DMS153 treated with DMSO at 0.1 percent for 48 hours (cell line): ENCODE measurements at regions not wholly inside any gene's neighbourhood (a gene's known extent, or its start where the extent isn't known, plus 50 kb on each side); places are given as distances from the start of the nearest gene placed in this dataset.
A peak's percentile ranks its signal among the peaks of the same experiment; 100 is the strongest.

Source experiments
- DNase-seq: peaks from one replicate; lab custom pipeline; 2025; ENCODE audit not compliant: unreplicated experiment; lab: John Stamatoyannopoulos, UW

DNA sequence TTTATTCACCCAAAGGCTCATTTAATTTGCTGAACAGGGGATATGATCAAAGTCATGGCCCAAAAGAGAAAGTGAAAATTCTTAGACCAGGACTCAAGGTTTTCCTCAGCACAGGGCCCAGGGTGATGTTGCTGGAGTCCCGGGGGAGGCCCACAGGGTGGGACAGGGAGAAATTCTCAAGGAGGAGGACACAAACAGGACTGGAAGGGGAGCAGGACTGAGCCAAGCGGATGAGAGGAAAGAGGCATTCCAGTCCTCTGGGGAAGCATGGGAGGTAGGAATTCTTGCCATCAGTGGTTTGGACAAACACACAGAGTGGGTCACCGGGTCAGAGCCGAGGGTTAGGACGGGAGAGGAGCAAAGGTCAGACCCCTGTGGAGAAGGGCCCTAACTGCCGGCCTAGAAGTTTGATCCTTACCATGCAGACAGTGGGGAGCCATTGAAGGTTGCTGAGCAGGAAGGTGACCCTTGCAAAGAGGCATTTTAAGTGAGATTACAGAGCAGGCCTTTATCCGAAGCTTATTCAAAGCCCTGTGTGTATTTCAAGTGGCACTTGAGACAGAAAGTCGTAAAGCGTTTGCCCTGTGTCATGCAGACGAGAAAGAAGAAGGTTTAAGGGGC, 68.4 kb upstream of the PTGR2 start:
- DNase-seq, result no peak

DNA sequence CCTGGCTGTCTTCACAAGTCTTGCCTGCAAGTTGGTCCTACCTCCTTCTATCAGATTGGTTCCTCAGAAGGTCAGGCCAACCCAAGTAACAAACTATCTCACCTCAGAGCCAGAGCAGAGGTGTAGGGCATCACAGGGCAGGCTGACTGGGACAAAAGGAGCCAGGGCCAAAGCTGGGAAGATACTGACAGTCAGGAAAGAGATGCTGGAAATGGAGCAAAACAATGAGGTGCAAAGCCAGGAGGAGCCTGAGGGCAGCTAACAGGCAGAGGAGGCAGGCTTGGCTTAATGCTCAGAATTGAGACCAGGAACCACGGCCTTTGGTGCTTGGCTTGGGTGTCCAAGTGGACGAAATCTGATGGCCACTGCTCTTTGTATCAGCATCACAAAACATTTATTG, 68.4 kb upstream of the PNMA1 start:
- no peak for DNase-seq

DNA sequence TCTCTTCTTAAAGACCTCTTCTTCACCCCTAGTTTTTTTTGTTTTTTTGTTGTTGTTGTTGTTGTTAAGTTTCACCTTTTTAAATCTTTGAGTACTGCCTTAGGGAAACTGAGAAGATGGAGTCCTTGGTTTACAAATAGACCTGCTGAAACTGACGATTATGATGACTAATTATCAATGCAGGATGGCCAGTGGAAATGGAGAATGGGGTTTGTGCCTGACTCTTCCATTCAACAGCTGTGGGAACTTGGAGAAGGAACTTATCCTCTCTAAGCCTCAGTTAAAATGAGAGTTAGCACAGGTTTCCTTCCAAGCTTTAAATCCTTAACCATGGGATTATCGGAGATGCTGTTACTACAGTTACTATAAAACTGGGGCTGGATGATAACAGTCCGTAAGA, 66.7 kb upstream of the PNMA1 start:
- DNase-seq, result no peak

DNA sequence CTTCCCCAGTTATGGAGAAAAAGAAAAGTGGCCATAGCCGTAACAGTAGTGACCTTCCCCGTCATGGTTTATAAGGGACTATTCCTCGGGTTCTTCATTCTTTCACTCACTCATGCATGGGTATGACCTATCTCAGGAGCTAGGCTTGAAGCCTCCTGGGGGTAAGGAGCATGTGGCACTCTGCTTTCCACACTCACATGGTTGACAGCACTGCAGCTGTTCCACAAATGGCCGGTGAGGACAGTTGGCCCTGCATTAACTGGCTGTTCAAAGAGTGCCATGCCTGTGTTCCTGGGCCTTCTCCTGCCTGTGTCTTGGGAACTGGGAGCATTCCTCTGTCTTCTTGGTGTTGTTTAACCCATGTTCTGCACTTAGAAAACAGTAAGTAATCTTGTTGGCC, 66.2 kb upstream of the PNMA1 start:
- DNase-seq, result no peak

DNA sequence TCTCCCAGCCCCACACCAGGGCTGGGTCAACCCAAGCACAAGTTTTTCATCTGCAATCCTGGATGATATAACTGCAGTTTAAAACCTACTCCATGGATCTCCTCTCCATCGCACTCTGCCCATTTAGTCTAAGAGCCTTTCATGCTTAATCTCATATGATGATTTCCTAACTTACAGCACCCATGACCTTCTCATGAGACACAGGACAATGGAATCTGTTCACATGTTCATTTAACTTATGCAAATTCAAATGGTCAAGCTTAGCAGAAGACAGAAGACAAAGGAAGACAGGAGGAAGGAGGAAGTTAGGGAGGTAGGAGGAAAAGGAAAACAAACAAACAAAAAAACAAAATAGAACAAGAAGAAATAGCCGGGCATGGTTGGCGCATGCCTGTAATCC, 64.6 kb upstream of the PNMA1 start:
- DNase-seq, result no peak

DNA sequence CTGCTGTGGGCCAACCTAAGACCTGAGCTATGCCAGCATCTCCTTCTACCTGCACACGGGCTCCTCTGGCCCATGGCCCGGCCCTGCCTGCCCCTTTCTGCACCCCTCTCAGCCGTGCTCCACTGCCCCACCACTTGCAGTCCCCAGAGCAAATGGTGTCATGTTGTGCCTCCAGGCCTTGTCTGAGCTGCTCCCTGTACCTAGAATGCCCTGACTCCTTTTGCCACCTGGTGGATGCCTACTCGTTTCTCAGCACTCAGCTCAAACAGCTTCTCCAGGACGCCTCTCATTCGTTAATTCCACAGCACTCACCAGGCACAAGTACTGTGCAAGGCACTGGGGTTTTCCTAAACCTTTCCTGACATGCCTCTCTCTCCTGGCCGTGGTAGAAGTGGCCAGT, 63.2 kb upstream of the PNMA1 start:
- peak; percentile 29 for DNase-seq

DNA sequence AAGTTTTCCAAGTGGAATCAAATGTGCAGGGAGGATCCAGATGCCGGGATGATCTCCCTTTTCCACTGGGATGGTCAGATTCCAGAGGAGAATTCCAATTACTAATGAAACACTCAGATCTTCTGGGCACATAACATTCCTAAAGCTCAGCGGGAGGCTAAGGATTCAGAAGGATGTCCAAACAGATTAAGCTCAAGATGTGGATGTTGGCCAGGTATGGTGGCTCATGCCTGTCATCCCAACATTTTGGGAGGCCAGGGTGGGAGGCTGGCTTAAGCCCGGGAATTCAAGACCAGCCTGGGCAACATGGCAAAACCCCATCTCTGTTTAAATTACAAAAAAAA, 62.0 kb upstream of the PNMA1 start:
- no peak for DNase-seq

DNA sequence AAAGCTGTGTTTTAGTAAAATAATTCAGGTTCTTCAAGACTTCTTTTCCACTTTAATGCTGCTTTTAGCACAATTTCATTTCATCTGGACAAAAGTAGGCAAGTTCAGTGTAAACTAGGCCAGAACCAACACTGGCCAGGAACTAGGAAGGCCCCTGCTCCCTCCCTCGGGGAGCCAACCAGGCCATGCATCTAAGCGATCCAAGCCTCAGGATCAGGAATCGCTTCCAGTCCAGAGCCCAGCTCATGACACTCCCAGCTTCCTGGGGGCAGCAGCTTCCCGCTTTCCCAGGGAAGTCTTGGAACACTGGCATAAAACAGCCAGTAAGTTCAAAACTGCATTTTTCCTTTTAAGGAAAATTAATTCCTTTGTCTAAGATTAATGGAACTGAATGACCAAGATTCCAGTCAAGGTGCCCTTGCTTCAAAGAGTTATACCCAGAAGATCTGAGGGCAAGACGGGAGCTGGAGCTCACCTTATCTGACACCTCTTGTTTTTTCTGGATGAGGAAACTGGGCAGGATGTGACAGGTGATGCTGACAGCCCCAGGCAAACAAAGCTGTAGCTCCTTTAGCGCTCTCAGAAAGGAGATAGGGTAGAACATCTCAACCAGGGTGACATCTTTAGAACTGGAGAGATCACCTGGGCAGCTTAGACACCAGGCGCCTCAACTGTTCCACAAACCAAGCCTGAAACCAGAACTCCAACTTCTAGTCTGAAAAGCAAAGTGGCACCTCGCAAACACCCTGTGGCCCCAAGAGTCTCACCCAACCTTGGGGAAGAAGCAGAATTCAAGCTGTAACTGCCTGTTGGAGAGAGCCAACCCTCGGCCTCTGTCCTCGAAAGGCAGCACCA, 61.4 kb upstream of the PNMA1 start:
- DNase-seq, result no peak

DNA sequence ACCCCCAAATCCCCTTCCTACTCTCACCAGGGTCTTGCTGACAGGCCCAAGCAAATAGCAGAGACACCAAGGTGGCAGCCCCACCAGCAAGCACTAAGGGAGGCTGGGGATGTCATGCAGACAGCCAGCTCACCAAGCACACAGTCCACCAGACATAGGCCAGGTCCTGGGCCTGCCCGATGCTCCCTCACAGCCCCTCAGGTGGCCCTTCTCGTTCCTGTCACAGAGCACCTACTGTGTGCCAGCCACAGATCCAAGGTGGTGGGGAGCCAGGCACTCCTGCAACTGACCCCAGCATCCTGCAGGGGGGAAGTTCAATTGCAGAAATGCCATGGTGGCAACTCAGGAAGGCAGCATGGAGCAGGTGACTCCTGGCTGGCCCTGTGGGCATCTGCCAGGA, 60.5 kb upstream of the PNMA1 start:
- DNase-seq, result no peak

DNA sequence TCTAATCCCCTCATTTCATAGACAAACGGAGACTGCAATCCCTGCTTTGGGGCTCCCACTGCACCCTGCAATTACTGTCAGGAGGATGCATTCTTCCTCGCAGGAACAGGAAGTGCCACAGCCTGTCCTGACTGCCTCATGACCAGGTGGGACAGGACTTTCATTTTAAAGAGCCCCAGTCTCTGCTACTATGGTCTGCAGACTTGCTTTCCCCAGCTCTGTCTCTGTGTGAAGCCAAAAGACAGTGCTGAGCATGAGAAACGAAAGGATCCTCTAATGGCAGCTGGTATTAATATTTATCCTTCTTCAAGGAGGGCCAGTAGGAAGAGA, 60.0 kb upstream of the PNMA1 start:
- no peak for DNase-seq

DNA sequence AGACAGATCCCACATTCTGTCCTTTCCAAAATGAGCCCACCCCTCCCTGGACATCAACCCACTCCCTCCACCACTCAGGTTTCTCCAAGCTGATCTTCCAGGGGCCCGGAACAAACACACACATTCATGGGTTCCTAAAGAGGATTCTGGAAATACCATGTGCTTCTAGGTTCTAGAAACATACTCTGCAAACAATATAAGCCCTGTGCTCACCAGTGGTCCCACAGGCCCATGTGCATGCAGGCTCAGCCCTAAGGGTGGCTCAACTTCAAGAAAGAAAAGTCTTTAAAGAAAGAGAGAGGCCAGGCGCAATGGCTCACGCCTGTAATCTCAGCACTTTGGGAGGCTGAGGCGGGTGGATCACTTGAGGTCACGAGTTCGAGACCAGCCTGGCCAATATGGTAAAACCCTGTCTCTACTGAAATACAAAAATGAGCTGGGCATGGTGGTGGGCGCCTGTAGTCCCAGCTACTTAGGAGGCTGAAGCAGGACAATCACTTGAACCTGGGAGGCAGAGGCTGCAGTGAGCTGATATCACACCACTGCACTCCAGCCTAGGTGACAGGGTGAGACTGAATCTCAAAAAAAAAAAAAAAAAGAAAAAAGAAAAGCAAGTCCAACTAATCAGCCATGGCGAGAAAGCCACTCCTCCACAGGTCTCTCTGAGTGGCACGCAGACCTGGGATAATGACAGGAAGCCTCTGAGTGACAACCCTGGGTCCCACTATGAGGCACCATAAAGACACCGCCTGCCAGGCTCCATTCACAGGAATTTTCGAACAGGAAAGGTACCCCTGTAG, 59.5 kb upstream of the PNMA1 start:
- no peak for DNase-seq

DNA sequence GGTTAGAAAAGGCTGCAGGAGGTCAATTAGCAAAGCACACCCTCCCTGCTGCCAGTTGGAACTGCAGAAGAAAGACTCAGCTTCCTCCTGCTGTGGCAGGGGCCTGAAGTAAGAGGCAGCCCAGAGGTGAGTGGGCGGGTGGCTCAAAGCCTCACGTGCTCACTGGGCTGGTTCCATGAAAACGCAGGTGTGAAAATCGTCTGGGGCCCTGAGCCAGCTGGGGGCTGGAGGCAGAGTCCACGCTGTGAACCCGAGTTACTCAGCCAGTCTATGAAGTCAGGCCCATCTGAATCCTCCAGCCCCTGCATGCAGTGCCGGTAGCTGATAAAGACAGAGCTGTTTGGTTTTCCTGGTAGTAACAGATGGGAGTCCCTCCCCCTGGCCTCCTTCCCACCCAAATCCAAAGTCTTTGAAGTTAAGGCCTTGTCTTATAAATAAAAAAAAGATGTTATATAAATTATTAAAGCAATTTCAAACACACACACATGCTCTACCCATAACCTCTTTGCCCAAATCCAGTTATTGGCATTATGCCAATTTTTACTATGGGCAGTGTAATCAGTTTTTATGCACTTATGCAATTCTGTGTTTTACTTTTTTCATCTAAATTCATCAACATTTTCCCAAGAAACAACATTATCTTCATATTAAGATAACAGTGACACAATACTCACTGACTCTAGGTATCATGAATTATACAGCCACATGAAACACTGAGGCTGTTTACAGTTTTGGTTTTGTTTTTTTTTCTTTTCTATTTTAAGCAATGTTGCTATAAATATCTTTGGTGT, 57.9 kb upstream of the PNMA1 start:
- peak; percentile 56 for DNase-seq

DNA sequence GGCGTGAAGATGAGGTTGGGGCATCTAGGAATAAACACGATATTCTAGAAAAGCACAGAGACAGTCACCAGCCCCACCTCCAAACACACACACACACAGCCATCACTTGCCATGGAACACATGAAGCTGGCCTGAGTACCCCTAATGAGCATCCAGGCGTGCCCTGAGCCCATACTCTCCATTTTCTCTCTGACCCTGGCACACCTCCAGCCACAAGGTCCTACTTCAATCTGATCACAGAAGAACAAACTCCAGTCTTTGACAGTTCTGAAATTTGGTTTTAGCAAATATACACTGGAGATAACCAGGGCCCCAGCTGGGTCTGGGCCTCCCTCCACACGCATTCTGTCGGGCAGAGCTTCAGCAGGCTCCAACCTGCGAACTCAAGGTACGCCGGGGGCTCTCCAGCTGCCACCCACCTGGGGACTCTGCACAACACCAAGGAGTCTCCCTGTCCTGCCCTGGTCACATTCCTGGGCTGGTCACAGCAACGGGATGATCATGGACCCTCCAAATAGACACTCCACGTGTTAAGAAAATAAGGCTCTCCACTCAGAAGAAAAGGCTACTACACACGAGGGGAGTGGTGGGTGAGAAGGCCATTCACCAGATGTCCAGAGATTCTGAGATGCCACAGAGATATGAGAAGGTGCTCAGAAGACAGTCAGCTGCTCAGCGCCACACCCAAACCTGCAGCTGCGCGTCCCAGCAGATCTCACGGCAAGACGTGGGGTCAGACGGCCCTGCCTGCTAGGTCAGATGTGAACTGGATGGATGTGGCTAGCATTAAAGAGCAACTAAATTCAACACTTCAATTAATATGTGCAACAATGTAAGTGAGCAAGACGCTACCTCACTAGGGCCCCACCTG, 57.0 kb upstream of the PNMA1 start:
- DNase-seq, result no peak

DNA sequence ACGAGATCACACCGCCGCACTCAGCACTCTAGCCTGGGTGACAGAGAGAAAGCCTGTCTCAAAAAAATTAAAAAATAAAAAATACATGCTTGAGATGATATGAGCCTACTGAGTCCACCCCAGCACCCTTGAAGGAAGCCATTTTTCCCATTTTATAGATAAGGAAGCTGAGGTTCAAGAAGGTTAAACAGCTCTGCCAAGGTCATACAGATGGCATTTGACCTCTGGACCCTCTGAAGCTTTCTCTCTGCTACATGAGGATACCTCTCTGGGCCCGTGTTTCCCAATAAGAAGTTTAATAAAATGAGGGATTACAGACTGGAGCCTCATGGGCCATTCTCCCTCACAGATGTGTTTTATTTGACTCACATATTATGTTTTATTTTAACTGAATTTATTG, 53.9 kb upstream of the PNMA1 start:
- DNase-seq, result no peak

DNA sequence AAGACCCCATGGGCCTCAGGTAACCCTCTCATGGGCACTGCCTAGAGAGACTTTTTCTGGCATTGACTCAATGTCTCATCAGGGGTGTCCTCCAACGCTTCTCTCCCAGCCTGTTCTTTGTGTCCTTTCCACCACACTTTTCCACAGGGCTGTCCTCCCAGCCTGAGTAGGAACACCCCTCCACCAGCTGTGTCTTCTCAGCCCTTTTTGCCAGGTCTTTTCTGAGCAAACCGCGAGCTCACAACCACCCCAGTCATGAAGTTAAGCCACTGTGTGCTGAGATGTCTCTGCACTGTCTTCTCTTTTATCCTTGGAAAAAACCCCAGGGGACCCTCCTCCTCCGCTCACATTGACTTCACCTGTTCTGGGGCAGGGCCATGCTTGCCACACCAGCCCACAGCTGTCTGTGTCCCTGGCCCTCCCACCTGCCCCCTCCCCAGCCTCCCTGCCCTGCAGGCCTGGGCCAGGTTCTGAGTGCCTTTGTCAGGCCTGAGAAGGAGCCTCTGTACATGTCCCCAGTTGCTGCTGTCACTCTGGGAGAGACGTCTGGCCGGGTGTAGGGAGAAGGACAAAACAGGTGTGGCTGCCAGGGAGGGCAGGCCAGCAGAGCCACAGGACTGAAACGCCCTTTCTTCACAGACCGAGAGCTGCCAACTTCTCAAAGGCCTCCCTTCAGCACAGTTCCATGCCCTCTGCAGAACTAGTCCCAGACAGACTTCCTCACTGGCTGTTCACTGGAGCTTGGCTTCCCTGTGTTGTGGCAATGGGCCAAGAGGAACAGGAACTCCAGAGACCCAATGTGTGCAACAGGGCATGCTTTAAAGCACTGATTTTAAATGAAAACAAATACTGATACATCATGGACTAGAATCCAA, 50.5 kb upstream of the PNMA1 start:
- DNase-seq, result peak; percentile 40
